ENCODE measurements at regions not wholly inside any gene's neighbourhood (a gene's known extent, or its start where the extent isn't known, plus 50 kb on each side); places are given as distances from the start of the nearest gene placed in this dataset.

GRCh38 chr11:11020747-11021149, 162.9 kb upstream of the ZBED5 start:
- TF ChIP-seq CTCF (conservative IDR thresholded peaks at IDR 0.05; ENCODE audit: low read length) (no peak), EZH2phosphoT487 (IDR thresholded peaks at IDR 0.05; ENCODE audit: borderline replicate concordance, low read depth, low read length) (no peak)

Data from OCI-LY7 (cell line).